Occipital lobe (tissue), 1 donor: ENCODE measurements at regions not wholly inside any gene's neighbourhood (a gene's known extent, or its start where the extent isn't known, plus 50 kb on each side); places are given as distances from the start of the nearest gene placed in this dataset.
"Not testable (repeated sequence)": the region's sequence is repeated elsewhere in the genome, so short reads cannot be mapped to it uniquely, and the experiment has no call there.

ENCODE experiments used
- DNase-seq: peaks from one replicate; lab custom pipeline; 2025; lab: John Stamatoyannopoulos, UW

DNA sequence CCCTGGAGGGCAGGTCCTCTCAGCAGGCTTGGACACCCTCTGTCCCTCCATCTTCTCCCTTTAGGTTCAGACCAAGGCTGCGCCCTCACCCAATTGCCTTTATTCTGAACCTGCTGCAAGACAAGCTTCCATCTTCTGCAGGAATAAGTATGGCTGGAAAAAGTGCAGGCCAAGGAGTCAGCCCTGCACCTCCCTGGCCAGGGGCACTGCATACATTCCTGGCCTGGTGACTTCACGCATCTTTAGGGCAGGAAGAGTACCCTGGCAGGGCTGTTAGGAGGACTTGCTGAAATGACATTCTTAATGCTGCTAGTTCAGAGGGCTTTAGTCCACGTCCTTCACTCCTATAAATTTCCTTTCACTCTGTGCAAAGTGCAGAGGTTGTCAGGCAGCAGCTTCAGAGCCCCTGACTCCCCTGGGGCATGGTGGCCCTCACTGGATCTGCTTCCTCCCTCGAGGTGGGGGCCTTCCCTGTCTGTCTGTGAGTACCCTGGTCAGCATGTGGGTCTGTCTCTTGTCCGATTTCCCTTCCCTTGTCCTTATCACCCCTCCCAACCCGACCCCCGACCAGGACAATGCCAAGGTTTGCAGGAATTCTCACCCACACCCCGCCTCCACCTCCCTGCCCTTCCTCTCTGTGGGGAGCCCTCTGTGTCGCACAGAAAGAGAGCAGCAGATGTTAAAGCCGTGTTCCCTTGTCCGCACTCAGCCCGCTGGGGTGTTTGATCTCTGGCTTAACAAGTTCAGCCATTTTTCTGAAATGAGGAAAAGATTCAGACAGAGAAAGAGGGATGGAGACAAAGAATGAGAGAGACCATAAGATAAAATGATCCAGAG is 124.5 kb upstream of the SYT13 start:
- no peak for DNase-seq

- DNase-seq, result no peak
Observed at GRCh38 chr11:45409587-45409986, 123.4 kb upstream of the SYT13 start.

GRCh38 chr11:45407226-45407625 is 121.1 kb upstream of the SYT13 start:
- no peak for DNase-seq

GRCh38 chr11:45405916-45406670 is 120.0 kb upstream of the SYT13 start:
- no peak for DNase-seq

- DNase-seq, result not testable (repeated sequence)
Observed at GRCh38 chr11:45403521-45403920, 117.4 kb upstream of the SYT13 start.

DNA sequence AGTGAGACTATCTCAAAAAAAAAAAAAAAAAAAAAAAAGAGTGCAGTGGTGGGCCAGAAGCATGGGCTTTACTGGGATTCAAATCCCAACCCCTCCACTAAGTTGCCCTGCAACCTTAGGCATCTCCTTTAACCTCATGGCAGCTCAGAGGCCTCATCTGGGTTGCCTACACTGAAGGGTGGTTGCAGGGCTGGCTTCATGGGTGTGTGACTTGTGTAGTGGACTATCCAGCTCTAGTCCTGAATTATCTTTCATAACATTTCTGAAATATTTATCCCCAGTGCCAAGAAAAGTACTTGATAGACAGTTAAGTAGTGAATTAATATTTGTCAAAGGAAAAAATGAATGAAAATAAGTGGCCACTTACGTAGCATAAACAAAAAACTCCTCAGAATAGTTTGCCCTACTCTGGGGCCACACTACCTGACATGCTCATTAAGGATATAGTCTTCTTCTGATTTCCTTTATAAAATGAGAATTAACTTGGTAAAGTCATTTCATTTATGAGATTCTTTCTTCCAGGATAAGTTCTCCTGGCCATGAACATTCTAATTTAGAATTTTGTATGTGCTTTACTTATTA is 116.0 kb upstream of the SYT13 start:
- DNase-seq, result no peak

DNA sequence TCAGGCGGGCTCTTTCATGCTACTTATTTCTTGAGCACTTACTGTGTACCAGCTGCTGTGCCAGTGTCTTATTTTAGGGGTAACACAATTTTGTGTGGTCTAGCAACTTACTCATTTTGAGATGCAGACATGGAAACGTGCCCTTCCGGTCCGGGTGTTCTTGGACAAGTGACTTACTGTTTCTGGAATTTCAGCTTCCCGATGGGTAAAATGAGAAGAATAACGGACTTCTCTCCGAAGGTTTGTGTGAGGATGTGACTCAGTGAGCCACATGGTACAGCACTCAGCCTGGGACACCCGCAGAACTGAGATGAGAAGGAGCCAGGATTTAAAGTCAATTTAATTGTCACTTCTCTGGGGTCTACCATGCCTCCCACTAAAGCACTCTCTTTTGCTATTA is 114.5 kb upstream of the SYT13 start:
- DNase-seq, result no peak

DNA sequence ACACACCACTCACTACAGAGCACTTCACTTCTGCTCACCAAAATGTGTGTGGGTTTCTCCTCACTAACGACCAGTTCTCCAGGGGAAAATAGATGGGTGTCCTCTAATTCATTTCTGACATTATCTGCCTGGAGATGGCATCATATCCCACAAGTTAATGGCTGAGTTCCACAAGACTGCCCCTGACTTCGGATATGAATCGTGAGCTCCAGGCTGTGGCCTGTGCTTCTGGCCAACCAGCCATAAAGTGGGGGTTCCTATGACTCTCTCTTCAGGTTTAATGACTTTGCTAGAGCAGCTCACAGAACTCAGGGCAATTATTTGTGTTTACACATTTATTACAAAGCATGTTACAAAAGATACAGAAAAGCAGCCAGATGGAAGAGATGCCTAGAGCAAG is 113.0 kb upstream of the SYT13 start:
- DNase-seq, result no peak

DNA sequence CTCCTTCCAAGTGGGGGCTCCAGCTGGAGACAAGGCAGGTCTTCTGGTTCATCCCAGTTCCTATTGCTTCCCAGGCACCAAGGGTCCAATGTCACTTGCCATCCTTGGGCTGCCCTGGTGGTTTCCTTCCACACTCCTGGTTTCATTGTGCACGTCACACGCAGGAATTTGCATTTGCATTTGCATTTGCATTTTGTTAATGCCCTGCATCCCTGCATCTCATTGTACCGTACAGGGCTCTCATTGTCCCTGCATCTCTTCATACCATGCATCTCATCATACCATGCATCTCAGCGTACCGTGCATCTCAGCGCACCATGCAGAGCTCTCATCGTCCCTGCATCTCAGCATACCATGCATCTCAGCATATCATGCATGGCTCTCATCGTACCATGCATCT is 112.2 kb upstream of the SYT13 start:
- no peak for DNase-seq

DNA sequence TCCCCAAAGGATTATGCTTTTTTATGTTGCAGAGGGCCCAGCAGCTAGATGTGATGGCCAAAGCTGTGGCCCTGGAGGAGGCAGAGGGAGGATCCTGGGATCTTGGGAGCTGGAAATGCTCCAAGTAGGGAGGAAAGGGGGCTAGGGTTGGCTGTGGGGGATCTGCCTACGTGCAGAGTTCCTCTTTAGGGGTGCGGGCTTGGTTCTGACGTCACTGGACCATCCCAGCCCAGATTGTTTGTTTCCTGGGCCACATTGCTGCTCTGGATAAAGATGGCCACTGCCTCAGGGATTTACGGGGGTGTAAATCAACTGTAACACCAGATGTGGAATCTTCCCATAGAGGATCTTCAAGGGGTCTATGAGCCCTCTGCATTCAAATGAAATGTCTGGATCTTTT is 110.3 kb upstream of the SYT13 start:
- no peak for DNase-seq

DNA sequence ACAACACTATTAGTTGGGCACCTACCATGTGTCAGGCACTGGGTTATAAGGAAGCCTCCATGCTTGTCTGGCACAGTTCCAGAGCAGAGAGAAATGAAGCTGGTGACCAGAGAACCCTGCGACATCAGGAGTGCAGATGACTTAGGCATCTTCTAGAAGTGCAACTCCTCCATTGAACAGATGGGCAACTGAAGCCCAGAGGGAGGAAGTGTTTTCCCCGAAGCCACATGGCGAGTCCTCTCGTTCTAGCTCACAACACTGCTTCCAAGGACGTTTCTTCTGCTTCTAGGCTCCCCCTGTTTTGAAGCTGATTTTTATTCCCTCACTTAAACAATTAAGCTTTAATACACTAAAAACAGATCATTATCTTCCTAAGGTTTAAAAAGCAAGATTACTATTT is 109.8 kb upstream of the SYT13 start:
- no peak for DNase-seq

- DNase-seq, result no peak
Observed at GRCh38 chr11:45395421-45395820, 109.3 kb upstream of the SYT13 start.

DNA sequence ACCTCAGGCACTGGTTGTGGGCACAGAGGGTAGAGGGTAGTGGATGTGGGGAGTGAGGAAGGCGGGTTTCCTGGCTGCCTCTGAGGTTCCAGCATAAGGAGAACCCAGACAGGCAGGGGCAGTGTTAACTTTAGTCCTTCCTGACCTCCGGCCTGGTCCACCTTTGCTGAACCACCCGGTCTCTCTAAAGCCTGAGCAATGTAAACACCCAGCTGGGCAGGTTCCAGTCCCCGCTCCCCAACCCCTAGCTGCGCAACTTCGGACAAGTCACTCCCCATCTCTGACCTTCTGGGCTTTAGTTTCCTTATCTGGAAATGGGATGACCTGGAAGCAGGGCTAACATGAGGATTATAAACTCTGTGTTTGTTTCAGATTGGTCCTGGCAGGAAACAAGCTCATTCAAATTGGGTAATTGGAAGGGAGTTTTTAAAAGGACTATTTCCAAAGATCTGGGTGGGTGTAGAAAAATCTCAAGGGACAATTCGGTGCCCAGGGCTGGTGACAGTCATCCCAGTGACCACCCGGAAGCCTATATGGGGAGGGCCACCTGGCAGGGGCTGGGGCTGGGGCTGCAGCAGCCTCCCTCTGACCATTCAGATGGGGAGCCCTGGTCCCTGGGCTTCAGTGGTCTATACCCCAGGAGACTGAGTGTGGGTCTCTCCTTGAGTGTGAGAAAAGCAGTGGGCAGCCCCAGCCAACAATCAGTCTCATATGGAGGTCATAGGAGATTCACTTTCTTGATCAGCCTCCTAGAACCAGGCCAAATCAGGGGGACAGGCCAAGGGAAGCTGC is 108.3 kb upstream of the SYT13 start:
- no peak for DNase-seq

- DNase-seq, result no peak
Observed at GRCh38 chr11:45393826-45394225, 107.7 kb upstream of the SYT13 start.

GRCh38 chr11:45393334-45393733 is 107.2 kb upstream of the SYT13 start:
- DNase-seq, result no peak

GRCh38 chr11:45392591-45393091 is 106.5 kb upstream of the SYT13 start:
- DNase-seq, result no peak

- no peak for DNase-seq
Observed at GRCh38 chr11:45392154-45392553, 106.0 kb upstream of the SYT13 start.

GRCh38 chr11:45391168-45391850 is 105.2 kb upstream of the SYT13 start:
- DNase-seq, result no peak

- DNase-seq, result no peak
Observed at GRCh38 chr11:45390407-45390806, 104.3 kb upstream of the SYT13 start.

- DNase-seq, result no peak
Observed at GRCh38 chr11:45388472-45388871, 102.3 kb upstream of the SYT13 start.

GRCh38 chr11:45387885-45388284 is 101.7 kb upstream of the SYT13 start:
- not testable (repeated sequence) for DNase-seq
